ENCODE measurements at regions not wholly inside any gene's neighbourhood (a gene's known extent, or its start where the extent isn't known, plus 50 kb on each side); places are given as distances from the start of the nearest gene placed in this dataset.

GRCh38 chr10:84805149-84805548 lies 476.8 kb downstream of the CCSER2 start:
- no peak for TF ChIP-seq POLR2A (IDR thresholded peaks at IDR 0.05; ENCODE audit: low read depth, low read length)
- TF ChIP-seq TAF1 (IDR thresholded peaks at IDR 0.05; ENCODE audit: borderline replicate concordance, low read depth, low read length), result no peak

Measured in GM12892 (cell line).